Body of pancreas (tissue), 4 donors: ENCODE measurements at regions not wholly inside any gene's neighbourhood (a gene's known extent, or its start where the extent isn't known, plus 50 kb on each side); places are given as distances from the start of the nearest gene placed in this dataset.

Source experiments
- ATAC-seq: fragments of 150-250 bp; one replicate; pipeline ENCODE4 v1.9.1; 2016
- DNase-seq, 4 donors: peaks; one replicate each; pipeline ENCODE4 v3.0.0-alpha.2; 2019
- H3K27ac ChIP-seq, 4 donors: fragments of 200-600 bp; sonication (generic); 1 replicate in 3 of 4; 2 replicates in 1 of 4; pipeline versions ENCODE4 v1.5.1 to v1.6.1; 2016 to 2019; ENCODE audit warnings: mild to moderate bottlenecking in 1 of 4, mixed read lengths in 1 of 4, moderate library complexity in 1 of 4
- H3K27me3 ChIP-seq, 2 donors: fragments of 200-600 bp; sonication (generic); one replicate each; pipeline ENCODE4 v1.6.0; 2016; ENCODE audit warnings: mild to moderate bottlenecking in 1 of 2
- H3K36me3 ChIP-seq, 2 donors: fragments of 200-600 bp; sonication (generic); replicated peaks in 1 of 2; 2 replicates each; pipeline ENCODE4 v1.5.1; 2016; ENCODE audit warnings: low read depth in 2 of 2; ENCODE audit not compliant: insufficient read depth in 1 of 2
- H3K4me1 ChIP-seq: fragments of 200-600 bp; sonication (generic); one replicate; pipeline ENCODE4 v1.6.0; 2016
- H3K4me3 ChIP-seq, 2 donors: fragments of 200-600 bp; sonication (generic); 1 replicate in 1 of 2; 2 replicates in 1 of 2; pipeline ENCODE4 v1.5.1; 2016 to 2019
- H3K9me3 ChIP-seq, 3 donors: fragments of 200-600 bp; sonication (generic); 1 replicate in 2 of 3; 2 replicates in 1 of 3; pipeline ENCODE4 v1.5.1; 2016
- CTCF ChIP-seq, 7 experiments: fragments of 450-650 bp in 4 of 7; fragments of 200-600 bp in 3 of 7; sonication (generic) in 3 of 7; IDR thresholded peaks; one replicate each; pipeline ENCODE4 v1.5.1; 2016 to 2019; ENCODE audit warnings: antibody characterized with exemption in 7 of 7
- POLR2A ChIP-seq, 3 donors: fragments of 450-650 bp; IDR thresholded peaks; one replicate each; pipeline ENCODE4 v1.6.1; 2016; ENCODE audit warnings: antibody characterized with exemption in 3 of 3, mild to moderate bottlenecking in 2 of 3
- WGBS, 2 donors: methylation state at CpG; one replicate each; pipeline ENCODE4 v1.1.5; 2017; 5-methylcytosine and 5-hydroxymethylcytosine counted together
- intact Hi-C: fragments of 100-400 bp; cut with DNase I; formaldehyde crosslinking; loops from one replicate; pipeline ENCODE4 v1.15.1; 2023

- TF ChIP-seq POLR2A (IDR thresholded peaks at IDR 0.05) (no peak), CTCF (IDR thresholded peaks at IDR 0.05) (no peak)
- Histone ChIP-seq H3K9me3 (no peaks in the 10 kb centered on the region), H3K27ac (no peak overlapping the region), H3K27me3 (no peaks in the 10 kb centered on the region), H3K4me1 (no peaks in the 10 kb centered on the region), H3K36me3 (no peaks in the 10 kb centered on the region), H3K4me3 (no peak overlapping the region)
- ATAC-seq (no peak), DNase-seq (no peak)
- intact Hi-C loops: no loop called here
Measured at GRCh38 chr5:159638481-159638880, 277.8 kb upstream of the ADRA1B start.

GRCh38 chr5:159638954-159639559 lies 277.2 kb upstream of the ADRA1B start:
- Histone ChIP-seq H3K36me3 (no peaks in the 10 kb centered on the region), H3K4me3 (no peak overlapping the region), H3K27ac (no peak overlapping the region), H3K27me3 (no peaks in the 10 kb centered on the region), H3K4me1 (no peaks in the 10 kb centered on the region), H3K9me3 (no peaks in the 10 kb centered on the region)
- DNase-seq (no peak), ATAC-seq (no peak)
- WGBS, 2 donors: 36 to 37% methylated on average over 2 of the region's 2 CpGs
- TF ChIP-seq POLR2A (IDR thresholded peaks at IDR 0.05): no peak
- intact Hi-C loops: no loop called here

GRCh38 chr5:159639590-159639989 lies 276.7 kb upstream of the ADRA1B start:
- Histone ChIP-seq H3K4me3 (no peak overlapping the region), H3K4me1 (no peaks in the 10 kb centered on the region), H3K27ac (no peak overlapping the region), H3K9me3 (no peaks in the 10 kb centered on the region), H3K27me3 (no peaks in the 10 kb centered on the region), H3K36me3 (no peaks in the 10 kb centered on the region)
- no peak for ATAC-seq
- WGBS, 2 donors: 50 to 54% methylated on average over 3 of the region's 3 CpGs
- DNase-seq: no peak
- no peak for TF ChIP-seq POLR2A (IDR thresholded peaks at IDR 0.05)
- TF ChIP-seq CTCF (IDR thresholded peaks at IDR 0.05): no peak
- intact Hi-C loops: no loop called here

- TF ChIP-seq CTCF (IDR thresholded peaks at IDR 0.05): no peak
- TF ChIP-seq POLR2A (IDR thresholded peaks at IDR 0.05): no peak
- ATAC-seq: no peak
- no peaks in the 10 kb centered on the region for H3K36me3 ChIP-seq
- intact Hi-C loops: no loop called here
- no peaks in the 10 kb centered on the region for H3K9me3 ChIP-seq
- no peak overlapping the region for H3K4me3 ChIP-seq
- 40 to 56% methylated on average over 1 to 4 of the region's 5 CpGs for WGBS, 2 donors
- no peaks in the 10 kb centered on the region for H3K27me3 ChIP-seq
- DNase-seq: no peak
- H3K27ac ChIP-seq: no peak overlapping the region
- H3K4me1 ChIP-seq: no peaks in the 10 kb centered on the region
Measured at GRCh38 chr5:159640446-159640845, 275.8 kb upstream of the ADRA1B start.

- DNase-seq (no peak), ATAC-seq (no peak)
- 61 to 77% methylated on average over 4 to 5 of the region's 5 CpGs for WGBS, 2 donors
- Histone ChIP-seq H3K4me1 (no peaks in the 10 kb centered on the region), H3K36me3 (no peaks in the 10 kb centered on the region), H3K27me3 (no peaks in the 10 kb centered on the region), H3K4me3 (no peak overlapping the region), H3K27ac (no peak overlapping the region), H3K9me3 (no peaks in the 10 kb centered on the region)
- TF ChIP-seq POLR2A (IDR thresholded peaks at IDR 0.05): no peak
- no peak for TF ChIP-seq CTCF (IDR thresholded peaks at IDR 0.05)
- intact Hi-C loops: no loop called here
Measured at GRCh38 chr5:159640921-159641320, 275.4 kb upstream of the ADRA1B start.
